ENCODE measurements at regions not wholly inside any gene's neighbourhood (a gene's known extent, or its start where the extent isn't known, plus 50 kb on each side); places are given as distances from the start of the nearest gene placed in this dataset.

- peaks cover 0 to 4% of the 10 kb centered on the region in 2 donors for H3K9me3 ChIP-seq (ENCODE audit: control insufficient read depth in 1 of 2, low read length in 2 of 2)
- no peaks in the 10 kb centered on the region for H3K27me3 Mint-ChIP-seq
- no peaks in the 10 kb centered on the region for H3K4me1 Mint-ChIP-seq
- CTCF ChIA-PET (ENCODE audit: partially characterized antibody) = no interaction called here
- peaks cover 0 to 9% (median 2%) of the 10 kb centered on the region in 8 donors for H3K9me3 Mint-ChIP-seq
- H3K4me3 ChIP-seq (ENCODE audit: low read length in 2 of 2) = no peak overlapping the region
- intact Hi-C loops (cut with micrococcal nuclease) = no loop called here
- H3K27ac ChIP-seq (ENCODE audit: low read depth, low read length) = no peak overlapping the region
- H3K4me3 Mint-ChIP-seq = no peak overlapping the region
- no peaks in the 10 kb centered on the region for H3K4me1 ChIP-seq (ENCODE audit: insufficient read depth, low read length)
- no peaks in the 10 kb centered on the region for H3K36me3 ChIP-seq (ENCODE audit: insufficient read depth, low read length)
- no peak overlapping the region for H3K27ac Mint-ChIP-seq
- POLR2A ChIA-PET (ENCODE audit: partially characterized antibody) = no interaction called here
- no peaks in the 10 kb centered on the region for H3K27me3 ChIP-seq (ENCODE audit: insufficient read depth, low read length)
- H3K36me3 Mint-ChIP-seq = no peaks in the 10 kb centered on the region
- no peak for DNase-seq
Observed at GRCh38 chr6:91877994-91878393, 1291.1 kb upstream of the MAP3K7 start.

- no peaks in the 10 kb centered on the region for H3K36me3 ChIP-seq (ENCODE audit: insufficient read depth, low read length)
- Mint-ChIP-seq H3K27ac (no peak overlapping the region), H3K36me3 (no peaks in the 10 kb centered on the region), H3K9me3 (peaks cover 0 to 7% (median 1%) of the 10 kb centered on the region in 8 donors), H3K27me3 (no peaks in the 10 kb centered on the region), H3K4me1 (no peaks in the 10 kb centered on the region), H3K4me3 (no peak overlapping the region)
- no peaks in the 10 kb centered on the region for H3K27me3 ChIP-seq (ENCODE audit: insufficient read depth, low read length)
- no peaks in the 10 kb centered on the region for H3K4me1 ChIP-seq (ENCODE audit: insufficient read depth, low read length)
- intact Hi-C loops (cut with micrococcal nuclease) = no loop called here
- H3K27ac ChIP-seq (ENCODE audit: low read depth, low read length) = no peak overlapping the region
- CTCF ChIA-PET (ENCODE audit: partially characterized antibody) = no interaction called here
- DNase-seq = no peak
- peaks cover 0 to 4% of the 10 kb centered on the region in 2 donors for H3K9me3 ChIP-seq (ENCODE audit: control insufficient read depth in 1 of 2, low read length in 2 of 2)
- no peak overlapping the region for H3K4me3 ChIP-seq (ENCODE audit: low read length in 2 of 2)
- POLR2A ChIA-PET (ENCODE audit: partially characterized antibody) = no interaction called here
Observed at GRCh38 chr6:91874971-91875370, 1288.1 kb upstream of the MAP3K7 start.

- Histone ChIP-seq H3K36me3 (ENCODE audit: insufficient read depth, low read length) (no peaks in the 10 kb centered on the region), H3K27me3 (ENCODE audit: insufficient read depth, low read length) (no peaks in the 10 kb centered on the region), H3K27ac (ENCODE audit: low read depth, low read length) (no peak overlapping the region), H3K9me3 (ENCODE audit: control insufficient read depth in 1 of 2, low read length in 2 of 2) (no peaks in the 10 kb centered on the region), H3K4me3 (ENCODE audit: low read length in 2 of 2) (no peak overlapping the region), H3K4me1 (ENCODE audit: insufficient read depth, low read length) (no peaks in the 10 kb centered on the region)
- Mint-ChIP-seq H3K4me1 (no peaks in the 10 kb centered on the region), H3K27me3 (no peaks in the 10 kb centered on the region), H3K36me3 (no peaks in the 10 kb centered on the region), H3K27ac (no peak overlapping the region), H3K9me3 (peaks cover 0 to 21% (median 5%) of the 10 kb centered on the region in 8 donors), H3K4me3 (no peak overlapping the region)
- CTCF ChIA-PET (ENCODE audit: partially characterized antibody) = no interaction called here
- POLR2A ChIA-PET (ENCODE audit: partially characterized antibody) = no interaction called here
- intact Hi-C loops (cut with micrococcal nuclease) = no loop called here
- DNase-seq = no peak
Observed at GRCh38 chr6:91868539-91869202, 1281.8 kb upstream of the MAP3K7 start.

- Mint-ChIP-seq H3K36me3 (no peaks in the 10 kb centered on the region), H3K27ac (no peak overlapping the region), H3K27me3 (no peaks in the 10 kb centered on the region), H3K4me1 (no peaks in the 10 kb centered on the region), H3K4me3 (no peak overlapping the region), H3K9me3 (peaks cover 0 to 26% (median 5%) of the 10 kb centered on the region in 8 donors)
- Histone ChIP-seq H3K36me3 (ENCODE audit: insufficient read depth, low read length) (no peaks in the 10 kb centered on the region), H3K9me3 (ENCODE audit: control insufficient read depth in 1 of 2, low read length in 2 of 2) (no peaks in the 10 kb centered on the region), H3K27ac (ENCODE audit: low read depth, low read length) (no peak overlapping the region), H3K27me3 (ENCODE audit: insufficient read depth, low read length) (no peaks in the 10 kb centered on the region), H3K4me1 (ENCODE audit: insufficient read depth, low read length) (no peaks in the 10 kb centered on the region), H3K4me3 (ENCODE audit: low read length in 2 of 2) (no peak overlapping the region)
- no peak for DNase-seq
- ChIA-PET CTCF (ENCODE audit: partially characterized antibody) (no interaction called here), POLR2A (ENCODE audit: partially characterized antibody) (no interaction called here)
- intact Hi-C loops (cut with micrococcal nuclease) = no loop called here
Observed at GRCh38 chr6:91865889-91866288, 1279.0 kb upstream of the MAP3K7 start.

- peaks cover 0 to 24% (median 5%) of the 10 kb centered on the region in 8 donors for H3K9me3 Mint-ChIP-seq
- H3K27me3 Mint-ChIP-seq = no peaks in the 10 kb centered on the region
- Histone ChIP-seq H3K9me3 (ENCODE audit: control insufficient read depth in 1 of 2, low read length in 2 of 2) (no peaks in the 10 kb centered on the region), H3K36me3 (ENCODE audit: insufficient read depth, low read length) (no peaks in the 10 kb centered on the region), H3K4me1 (ENCODE audit: insufficient read depth, low read length) (no peaks in the 10 kb centered on the region), H3K27me3 (ENCODE audit: insufficient read depth, low read length) (no peaks in the 10 kb centered on the region), H3K4me3 (ENCODE audit: low read length in 2 of 2) (no peak overlapping the region), H3K27ac (ENCODE audit: low read depth, low read length) (no peak overlapping the region)
- ChIA-PET CTCF (ENCODE audit: partially characterized antibody) (interaction anchor here (0.6 kb wide), 1 partner anchor 1985 kb away, joined by 3 read pairs; no protein-coding TSS in a partner anchor), POLR2A (ENCODE audit: partially characterized antibody) (no interaction called here)
- DNase-seq = no peak
- no peaks in the 10 kb centered on the region for H3K36me3 Mint-ChIP-seq
- H3K27ac Mint-ChIP-seq = no peak overlapping the region
- H3K4me3 Mint-ChIP-seq = no peak overlapping the region
- intact Hi-C loops (cut with micrococcal nuclease) = no loop called here
- H3K4me1 Mint-ChIP-seq = no peaks in the 10 kb centered on the region
Observed at GRCh38 chr6:91864911-91865310, 1278.0 kb upstream of the MAP3K7 start.

- no peaks in the 10 kb centered on the region for H3K27me3 Mint-ChIP-seq
- H3K4me3 Mint-ChIP-seq = no peak overlapping the region
- H3K4me3 ChIP-seq (ENCODE audit: low read length in 2 of 2) = no peak overlapping the region
- H3K4me1 Mint-ChIP-seq = no peaks in the 10 kb centered on the region
- H3K9me3 ChIP-seq (ENCODE audit: control insufficient read depth in 1 of 2, low read length in 2 of 2) = no peaks in the 10 kb centered on the region
- ChIA-PET CTCF (ENCODE audit: partially characterized antibody) (no interaction called here), POLR2A (ENCODE audit: partially characterized antibody) (no interaction called here)
- H3K27me3 ChIP-seq (ENCODE audit: insufficient read depth, low read length) = no peaks in the 10 kb centered on the region
- peaks cover 0 to 5% (median 2%) of the 10 kb centered on the region in 8 donors for H3K9me3 Mint-ChIP-seq
- H3K36me3 Mint-ChIP-seq = no peaks in the 10 kb centered on the region
- no peak overlapping the region for H3K27ac Mint-ChIP-seq
- intact Hi-C loops (cut with micrococcal nuclease) = no loop called here
- H3K4me1 ChIP-seq (ENCODE audit: insufficient read depth, low read length) = no peaks in the 10 kb centered on the region
- DNase-seq = no peak
- H3K27ac ChIP-seq (ENCODE audit: low read depth, low read length) = no peak overlapping the region
- H3K36me3 ChIP-seq (ENCODE audit: insufficient read depth, low read length) = no peaks in the 10 kb centered on the region
Observed at GRCh38 chr6:91860541-91861335, 1273.9 kb upstream of the MAP3K7 start.

GRCh38 chr6:91852252-91852651, 1265.4 kb upstream of the MAP3K7 start:
- Histone ChIP-seq H3K36me3 (ENCODE audit: insufficient read depth, low read length) (no peaks in the 10 kb centered on the region), H3K9me3 (ENCODE audit: control insufficient read depth in 1 of 2, low read length in 2 of 2) (no peaks in the 10 kb centered on the region), H3K27ac (ENCODE audit: low read depth, low read length) (no peak overlapping the region), H3K4me3 (ENCODE audit: low read length in 2 of 2) (no peak overlapping the region), H3K4me1 (ENCODE audit: insufficient read depth, low read length) (no peaks in the 10 kb centered on the region), H3K27me3 (ENCODE audit: insufficient read depth, low read length) (no peaks in the 10 kb centered on the region)
- DNase-seq = no peak
- POLR2A ChIA-PET (ENCODE audit: partially characterized antibody) = no interaction called here
- H3K36me3 Mint-ChIP-seq = no peaks in the 10 kb centered on the region
- H3K4me3 Mint-ChIP-seq = no peak overlapping the region
- no peak overlapping the region for H3K27ac Mint-ChIP-seq
- CTCF ChIA-PET (ENCODE audit: partially characterized antibody) = no interaction called here
- peaks cover 0 to 5% (median 3%) of the 10 kb centered on the region in 8 donors for H3K9me3 Mint-ChIP-seq
- H3K4me1 Mint-ChIP-seq = no peaks in the 10 kb centered on the region
- intact Hi-C loops (cut with micrococcal nuclease) = no loop called here
- no peaks in the 10 kb centered on the region for H3K27me3 Mint-ChIP-seq
